NT2/D1 (cell line): ENCODE measurements at regions not wholly inside any gene's neighbourhood (a gene's known extent, or its start where the extent isn't known, plus 50 kb on each side); places are given as distances from the start of the nearest gene placed in this dataset.

Experiments
- DNase-seq: peaks from one replicate; pipeline ENCODE4 v3.0.0-alpha.2; 2011; ENCODE audit warnings: low read depth, low spot score
- H3K27me3 ChIP-seq: 2 replicates; pipeline ENCODE4 v1.6.0; 2011; ENCODE audit warnings: mild to moderate bottlenecking; ENCODE audit not compliant: insufficient read length, insufficient read depth
- H3K36me3 ChIP-seq: 2 replicates; pipeline ENCODE4 v1.6.1; 2011; ENCODE audit warnings: mild to moderate bottlenecking, low read length, mixed read lengths; ENCODE audit not compliant: insufficient read depth, insufficient read length
- H3K4me1 ChIP-seq: 2 replicates; pipeline ENCODE4 v1.5.1; 2011; ENCODE audit not compliant: insufficient read depth, insufficient read length
- H3K4me3 ChIP-seq: 2 replicates; pipeline ENCODE4 v1.5.1; 2011; ENCODE audit warnings: low read depth; ENCODE audit not compliant: insufficient read length
- H3K9ac ChIP-seq: 2 replicates; pipeline ENCODE4 v1.6.0; 2011; ENCODE audit warnings: low read depth; ENCODE audit not compliant: insufficient read length
- H3K9me3 ChIP-seq: 2 replicates; pipeline ENCODE4 v1.5.1; 2011; ENCODE audit warnings: mild to moderate bottlenecking, low read length; ENCODE audit not compliant: insufficient read depth
- SUZ12 ChIP-seq: IDR thresholded peaks from 2 replicates; pipeline ENCODE4 v1.6.1; 2011; ENCODE audit not compliant: insufficient read length, insufficient read depth; ENCODE audit errors: extremely low read depth
- YY1 ChIP-seq: IDR thresholded peaks from 2 replicates; pipeline ENCODE4 v1.6.1; 2011; ENCODE audit not compliant: insufficient read length, insufficient read depth
- ZNF274 ChIP-seq: IDR thresholded peaks from 2 replicates; pipeline ENCODE4 v1.6.1; 2011; ENCODE audit warnings: mild to moderate bottlenecking, low read depth, low read length

DNA sequence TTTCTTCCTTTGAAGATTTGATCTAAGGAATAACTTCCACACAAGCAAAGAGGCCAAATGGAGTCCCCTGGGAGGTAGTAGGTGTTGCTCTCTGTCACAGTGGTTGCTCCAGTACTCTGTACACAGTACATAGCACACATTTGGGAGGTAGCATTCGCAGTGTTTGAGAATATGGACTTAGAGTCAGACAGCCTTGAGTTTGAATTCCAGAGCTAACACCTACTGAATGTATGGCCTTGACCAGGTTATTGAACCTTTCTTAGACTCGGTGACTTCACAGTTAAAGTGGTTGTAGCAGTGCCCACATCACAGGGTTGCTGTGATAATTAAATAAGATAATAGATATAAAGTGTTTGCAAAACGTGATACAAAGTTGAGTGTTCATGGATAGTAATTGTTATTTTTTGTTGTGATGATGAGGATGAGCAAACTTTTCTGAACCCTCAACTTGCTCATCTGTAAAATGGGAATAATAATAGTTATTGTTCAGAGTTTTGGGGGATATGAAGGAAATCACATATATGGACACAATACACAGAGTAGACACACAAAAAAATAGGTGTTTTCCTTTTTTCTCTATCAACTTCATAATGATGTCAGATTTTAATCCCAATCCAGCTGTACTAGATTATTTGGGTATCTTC lies 271.6 kb upstream of the CRY1 start:
- H3K4me1 ChIP-seq: no peaks in the 10 kb centered on the region
- no peak overlapping the region for H3K9ac ChIP-seq
- H3K9me3 ChIP-seq: no peaks in the 10 kb centered on the region
- H3K36me3 ChIP-seq: no peaks in the 10 kb centered on the region
- TF ChIP-seq YY1 (no peak), ZNF274 (no peak), SUZ12 (no peak)
- no peaks in the 10 kb centered on the region for H3K27me3 ChIP-seq
- H3K4me3 ChIP-seq: no peak overlapping the region
- no peak for DNase-seq

DNA sequence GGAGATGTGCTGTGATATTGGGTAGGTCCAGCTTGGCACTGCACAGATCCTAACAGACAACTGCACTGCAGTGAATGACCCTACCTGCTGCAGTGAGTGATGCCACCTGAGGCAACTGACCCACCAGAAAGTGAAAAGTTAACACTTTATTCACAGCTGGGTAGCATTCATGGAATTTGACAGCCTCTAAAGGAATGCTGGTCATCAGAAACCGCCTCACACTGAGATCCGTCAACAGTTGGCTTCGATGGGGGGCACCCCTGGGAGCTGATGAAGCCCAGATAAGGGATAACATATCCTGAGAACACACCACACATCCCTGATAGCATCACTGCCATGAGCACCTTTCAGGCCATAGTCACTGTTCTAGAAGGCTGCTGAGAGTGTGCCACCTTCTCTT lies 272.4 kb upstream of the CRY1 start:
- Histone ChIP-seq H3K9me3 (no peaks in the 10 kb centered on the region), H3K4me1 (no peaks in the 10 kb centered on the region), H3K4me3 (no peak overlapping the region), H3K9ac (no peak overlapping the region), H3K36me3 (no peaks in the 10 kb centered on the region), H3K27me3 (no peaks in the 10 kb centered on the region)
- TF ChIP-seq SUZ12 (no peak), ZNF274 (no peak), YY1 (no peak)
- DNase-seq: no peak

DNA sequence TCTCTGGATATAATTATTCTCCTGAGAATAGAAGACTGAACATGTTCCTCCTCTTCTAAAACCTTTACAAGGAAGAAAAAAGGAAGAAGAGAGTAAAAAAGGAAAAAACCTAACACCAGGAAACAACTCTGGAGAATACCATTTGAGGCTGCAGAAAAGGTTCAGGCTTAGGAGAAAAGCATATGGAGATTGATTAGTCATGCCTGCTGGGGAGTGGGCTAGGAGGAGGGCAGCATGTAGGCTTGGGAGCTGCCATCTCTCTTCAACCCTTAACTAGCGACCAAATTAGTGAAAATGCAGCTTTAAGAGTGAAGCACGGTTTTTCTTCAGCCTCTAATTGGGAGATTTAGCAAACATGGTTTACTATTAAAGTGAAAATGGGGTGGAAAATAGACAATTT lies 273.0 kb upstream of the CRY1 start:
- no peaks in the 10 kb centered on the region for H3K27me3 ChIP-seq
- no peaks in the 10 kb centered on the region for H3K36me3 ChIP-seq
- no peak overlapping the region for H3K9ac ChIP-seq
- no peaks in the 10 kb centered on the region for H3K4me1 ChIP-seq
- TF ChIP-seq SUZ12 (no peak), YY1 (no peak), ZNF274 (no peak)
- no peaks in the 10 kb centered on the region for H3K9me3 ChIP-seq
- DNase-seq: no peak
- no peak overlapping the region for H3K4me3 ChIP-seq

DNA sequence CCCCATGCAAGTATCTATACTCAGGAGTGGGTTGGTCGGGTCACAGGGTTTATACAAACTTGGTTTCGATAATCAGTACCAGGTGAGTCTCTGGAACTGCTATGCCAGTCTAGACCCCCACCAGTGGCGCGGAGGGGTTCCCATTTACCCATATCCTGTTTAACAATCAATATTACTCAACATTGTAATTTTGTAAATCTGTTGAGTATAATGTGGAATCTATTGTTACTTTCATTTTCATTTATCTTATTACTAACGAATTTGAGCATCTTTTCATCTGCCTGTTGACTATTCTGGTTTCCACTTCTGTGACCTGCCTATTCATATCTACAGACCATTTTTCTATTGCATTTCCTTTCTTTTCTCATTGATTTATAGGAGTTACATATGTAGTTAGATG lies 275.2 kb upstream of the CRY1 start:
- TF ChIP-seq ZNF274: no peak
- TF ChIP-seq YY1: no peak
- TF ChIP-seq SUZ12: no peak
- DNase-seq: no peak
- no peaks in the 10 kb centered on the region for H3K9me3 ChIP-seq

DNA sequence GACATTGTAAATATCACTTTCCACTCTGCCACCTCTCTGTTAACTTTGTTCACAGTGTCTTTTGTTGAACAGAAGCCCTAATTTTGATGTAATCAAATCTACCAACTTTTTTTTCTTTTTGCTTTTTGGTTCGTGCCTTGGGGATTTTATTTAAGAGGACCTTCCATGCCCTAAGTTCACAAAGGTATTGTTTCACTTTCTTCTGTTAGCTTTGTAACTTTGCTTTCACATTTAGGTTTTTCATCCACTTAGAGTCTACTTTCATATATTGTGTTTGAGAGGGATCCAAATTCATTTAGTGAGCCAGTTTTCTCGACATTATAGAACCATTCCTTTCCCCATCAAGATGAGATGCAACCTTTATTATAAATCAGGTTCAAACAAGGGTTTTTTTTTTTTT lies 275.7 kb upstream of the CRY1 start:
- H3K36me3 ChIP-seq: no peaks in the 10 kb centered on the region
- no peak overlapping the region for H3K9ac ChIP-seq
- H3K27me3 ChIP-seq: no peaks in the 10 kb centered on the region
- no peak overlapping the region for H3K4me3 ChIP-seq
- H3K4me1 ChIP-seq: no peaks in the 10 kb centered on the region
- no peaks in the 10 kb centered on the region for H3K9me3 ChIP-seq
- no peak for DNase-seq
- no peak for TF ChIP-seq ZNF274
- no peak for TF ChIP-seq YY1
- TF ChIP-seq SUZ12: no peak

More for the DNA sequence above, 275.2 kb upstream of the CRY1 start:
- H3K4me3 ChIP-seq: no peak overlapping the region
- no peak overlapping the region for H3K9ac ChIP-seq
- H3K36me3 ChIP-seq: no peaks in the 10 kb centered on the region
- no peaks in the 10 kb centered on the region for H3K27me3 ChIP-seq
- no peaks in the 10 kb centered on the region for H3K4me1 ChIP-seq

DNA sequence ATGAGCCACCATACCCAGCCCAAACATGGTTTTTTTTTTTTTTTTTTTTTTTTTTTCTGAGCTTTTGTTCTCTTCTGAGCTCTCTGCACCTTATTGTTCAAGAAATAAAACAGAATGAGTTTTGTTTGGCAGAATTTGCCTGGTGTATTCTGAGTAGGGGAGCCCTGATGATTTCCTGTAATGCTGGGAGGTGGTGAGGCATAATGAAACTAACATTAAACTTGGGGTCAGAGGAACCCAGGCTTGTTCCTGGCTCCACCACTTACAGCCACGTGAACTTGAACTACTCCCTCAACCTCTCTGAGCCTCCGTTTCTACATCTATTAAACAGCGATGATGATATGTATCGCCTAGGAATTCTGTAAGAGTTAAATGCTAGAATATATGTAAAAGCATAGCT lies 276.3 kb upstream of the CRY1 start:
- Histone ChIP-seq H3K4me3 (no peak overlapping the region), H3K4me1 (no peaks in the 10 kb centered on the region), H3K9ac (no peak overlapping the region), H3K9me3 (no peaks in the 10 kb centered on the region), H3K27me3 (no peaks in the 10 kb centered on the region), H3K36me3 (no peaks in the 10 kb centered on the region)
- DNase-seq: no peak
- TF ChIP-seq ZNF274 (no peak), SUZ12 (no peak), YY1 (no peak)

DNA sequence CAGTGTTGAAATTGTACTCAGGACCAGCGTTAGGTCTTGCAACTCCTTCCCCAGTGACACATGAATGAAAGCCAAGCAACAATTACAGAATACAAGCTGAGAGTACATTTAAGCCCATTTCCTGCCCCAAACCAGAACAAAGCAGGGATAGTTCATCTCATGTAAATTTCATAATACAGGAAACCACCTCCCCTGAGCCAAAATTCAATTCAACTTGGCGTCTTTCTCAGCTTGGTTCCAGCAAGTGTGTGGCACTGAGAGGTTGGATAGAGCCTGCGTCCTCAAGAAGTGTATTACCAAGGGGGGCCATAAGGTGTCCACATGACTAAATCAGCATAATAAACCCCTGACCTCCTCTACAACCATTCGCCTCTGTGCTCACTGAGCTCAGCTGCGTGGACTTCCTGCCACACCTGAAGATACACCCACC lies 278.9 kb upstream of the CRY1 start:
- no peak for DNase-seq
- H3K9ac ChIP-seq: no peak overlapping the region
- TF ChIP-seq ZNF274 (no peak), SUZ12 (no peak), YY1 (no peak)
- H3K4me3 ChIP-seq: no peak overlapping the region
- H3K27me3 ChIP-seq: no peaks in the 10 kb centered on the region
- H3K4me1 ChIP-seq: no peaks in the 10 kb centered on the region
- H3K9me3 ChIP-seq: no peaks in the 10 kb centered on the region
- H3K36me3 ChIP-seq: no peaks in the 10 kb centered on the region
